Activated T-cell treated with anti-CD3 and anti-CD28 coated beads, Interleukin-2, amount 50 U/mL, for 72 hours (primary cell): ENCODE measurements at regions not wholly inside any gene's neighbourhood (a gene's known extent, or its start where the extent isn't known, plus 50 kb on each side); places are given as distances from the start of the nearest gene placed in this dataset.

Experiments
- ATAC-seq, 2 donors: fragments of 150-1000 bp; cut with Tn5 transposase; replicated peaks in 1 of 2; 2 replicates each; pipeline ENCODE4 v1.10.0; 2021; ENCODE audit warnings: moderate library complexity in 2 of 2, mild to moderate bottlenecking in 1 of 2
- DNase-seq, 2 donors: peaks; one replicate each; pipeline ENCODE4 v3.0.0; 2021 to 2022; ENCODE audit warnings: mixed read lengths in 1 of 2
- H3K27ac Mint-ChIP-seq: one replicate; pipeline ENCODE4 v1.8.0; 2022; ENCODE audit warnings: mild to moderate bottlenecking, moderate library complexity, mixed read lengths
- H3K27me3 Mint-ChIP-seq: one replicate; pipeline ENCODE4 v1.8.0; 2022; ENCODE audit warnings: low read depth, mixed read lengths
- H3K36me3 Mint-ChIP-seq, 2 donors: one replicate each; pipeline ENCODE4 v1.8.0; 2022; ENCODE audit warnings: mixed read lengths in 2 of 2, mild to moderate bottlenecking in 1 of 2; ENCODE audit not compliant: insufficient read depth in 2 of 2
- H3K4me1 Mint-ChIP-seq: one replicate; pipeline ENCODE4 v1.8.0; 2022; ENCODE audit warnings: low read depth, mixed read lengths
- H3K4me3 Mint-ChIP-seq, 2 donors: one replicate each; pipeline ENCODE4 v1.8.0; 2022; ENCODE audit warnings: mild to moderate bottlenecking in 2 of 2, mixed read lengths in 2 of 2, moderate library complexity in 2 of 2
- H3K9me3 Mint-ChIP-seq, 2 donors: one replicate each; pipeline ENCODE4 v1.8.0; 2022; ENCODE audit warnings: mixed read lengths in 2 of 2

GRCh38 chr5:136526021-136526420, 160.7 kb upstream of the TRPC7 start:
- Mint-ChIP-seq H3K36me3 (no peaks in the 10 kb centered on the region), H3K27ac (no peak overlapping the region), H3K27me3 (no peaks in the 10 kb centered on the region), H3K4me1 (no peaks in the 10 kb centered on the region), H3K4me3 (no peak overlapping the region), H3K9me3 (peaks cover 0 to under 1% of the 10 kb centered on the region in 2 donors)
- ATAC-seq (no peak), DNase-seq (no peak)

- Mint-ChIP-seq H3K36me3 (no peaks in the 10 kb centered on the region), H3K9me3 (no peaks in the 10 kb centered on the region), H3K27ac (no peak overlapping the region), H3K4me1 (no peaks in the 10 kb centered on the region), H3K27me3 (no peaks in the 10 kb centered on the region), H3K4me3 (no peak overlapping the region)
- DNase-seq (no peak), ATAC-seq (no peak)
Measured at GRCh38 chr5:136525597-136525996, 160.3 kb upstream of the TRPC7 start.

- DNase-seq (no peak), ATAC-seq (no peak)
- Mint-ChIP-seq H3K4me1 (no peaks in the 10 kb centered on the region), H3K27me3 (no peaks in the 10 kb centered on the region), H3K36me3 (no peaks in the 10 kb centered on the region), H3K27ac (no peak overlapping the region), H3K4me3 (no peak overlapping the region), H3K9me3 (no peaks in the 10 kb centered on the region)
Measured at GRCh38 chr5:136522217-136522956, 157.0 kb upstream of the TRPC7 start.

- ATAC-seq, result no peak
Measured at GRCh38 chr5:136521696-136522095, 156.4 kb upstream of the TRPC7 start.

GRCh38 chr5:136518814-136519213, 153.5 kb upstream of the TRPC7 start:
- H3K36me3 Mint-ChIP-seq, result no peaks in the 10 kb centered on the region
- no peaks in the 10 kb centered on the region for H3K4me1 Mint-ChIP-seq
- no peaks in the 10 kb centered on the region for H3K9me3 Mint-ChIP-seq
- no peak overlapping the region for H3K4me3 Mint-ChIP-seq
- H3K27me3 Mint-ChIP-seq, result no peaks in the 10 kb centered on the region
- ATAC-seq (no peak), DNase-seq (no peak)
- no peak overlapping the region for H3K27ac Mint-ChIP-seq

More at GRCh38 chr5:136521696-136522095, 156.4 kb upstream of the TRPC7 start:
- Mint-ChIP-seq H3K4me3 (no peak overlapping the region), H3K36me3 (no peaks in the 10 kb centered on the region), H3K4me1 (no peaks in the 10 kb centered on the region), H3K27ac (no peak overlapping the region), H3K27me3 (no peaks in the 10 kb centered on the region), H3K9me3 (no peaks in the 10 kb centered on the region)
- DNase-seq, result no peak

GRCh38 chr5:136518174-136518573, 152.8 kb upstream of the TRPC7 start:
- H3K27ac Mint-ChIP-seq, result no peak overlapping the region
- H3K4me1 Mint-ChIP-seq, result no peaks in the 10 kb centered on the region
- H3K9me3 Mint-ChIP-seq, result no peaks in the 10 kb centered on the region
- DNase-seq (no peak), ATAC-seq (no peak)
- H3K4me3 Mint-ChIP-seq, result no peak overlapping the region
- no peaks in the 10 kb centered on the region for H3K27me3 Mint-ChIP-seq
- no peaks in the 10 kb centered on the region for H3K36me3 Mint-ChIP-seq

- H3K4me1 Mint-ChIP-seq, result no peaks in the 10 kb centered on the region
- H3K27me3 Mint-ChIP-seq, result no peaks in the 10 kb centered on the region
- no peak for ATAC-seq
- no peak overlapping the region for H3K27ac Mint-ChIP-seq
- H3K4me3 Mint-ChIP-seq, result no peak overlapping the region
- no peaks in the 10 kb centered on the region for H3K9me3 Mint-ChIP-seq
- no peaks in the 10 kb centered on the region for H3K36me3 Mint-ChIP-seq
- DNase-seq, result no peak
Measured at GRCh38 chr5:136517755-136518154, 152.4 kb upstream of the TRPC7 start.

GRCh38 chr5:136516637-136517036, 151.3 kb upstream of the TRPC7 start:
- no peak for ATAC-seq
- no peaks in the 10 kb centered on the region for H3K9me3 Mint-ChIP-seq
- H3K27me3 Mint-ChIP-seq, result no peaks in the 10 kb centered on the region
- no peak overlapping the region for H3K27ac Mint-ChIP-seq
- no peaks in the 10 kb centered on the region for H3K4me1 Mint-ChIP-seq
- DNase-seq, result no peak
- no peaks in the 10 kb centered on the region for H3K36me3 Mint-ChIP-seq
- no peak overlapping the region for H3K4me3 Mint-ChIP-seq

GRCh38 chr5:136513430-136513829, 148.1 kb upstream of the TRPC7 start:
- Mint-ChIP-seq H3K4me3 (no peak overlapping the region), H3K4me1 (no peaks in the 10 kb centered on the region), H3K27ac (no peak overlapping the region), H3K9me3 (peaks cover 0 to 3% of the 10 kb centered on the region in 2 donors), H3K27me3 (no peaks in the 10 kb centered on the region), H3K36me3 (peaks cover 0 to 1% of the 10 kb centered on the region in 2 donors)
- ATAC-seq (no peak), DNase-seq (no peak)

- Mint-ChIP-seq H3K27me3 (no peaks in the 10 kb centered on the region), H3K4me1 (no peaks in the 10 kb centered on the region), H3K4me3 (no peak overlapping the region), H3K27ac (no peak overlapping the region), H3K9me3 (peaks cover 3% of the 10 kb centered on the region in 2 donors), H3K36me3 (peaks cover 0 to 1% of the 10 kb centered on the region in 2 donors)
- DNase-seq (no peak), ATAC-seq (no peak)
Measured at GRCh38 chr5:136511046-136511445, 145.7 kb upstream of the TRPC7 start.

GRCh38 chr5:136510481-136510880, 145.1 kb upstream of the TRPC7 start:
- H3K27ac Mint-ChIP-seq, result no peak overlapping the region
- DNase-seq (no peak), ATAC-seq (no peak)
- no peak overlapping the region for H3K4me3 Mint-ChIP-seq
- no peaks in the 10 kb centered on the region for H3K4me1 Mint-ChIP-seq
- H3K27me3 Mint-ChIP-seq, result no peaks in the 10 kb centered on the region
- H3K9me3 Mint-ChIP-seq, result peaks cover 3% of the 10 kb centered on the region in 2 donors
- peaks cover 0 to 1% of the 10 kb centered on the region in 2 donors for H3K36me3 Mint-ChIP-seq

GRCh38 chr5:136506131-136506530, 140.8 kb upstream of the TRPC7 start:
- ATAC-seq (no peak), DNase-seq (no peak)
- H3K4me1 Mint-ChIP-seq, result no peaks in the 10 kb centered on the region
- H3K9me3 Mint-ChIP-seq, result peaks cover 3% of the 10 kb centered on the region in 2 donors
- no peaks in the 10 kb centered on the region for H3K27me3 Mint-ChIP-seq
- no peak overlapping the region for H3K4me3 Mint-ChIP-seq
- H3K27ac Mint-ChIP-seq, result no peak overlapping the region
- H3K36me3 Mint-ChIP-seq, result peaks cover 0 to 1% of the 10 kb centered on the region in 2 donors

- H3K36me3 Mint-ChIP-seq, result peaks cover 3% of the 10 kb centered on the region in 2 donors
- no peak overlapping the region for H3K4me3 Mint-ChIP-seq
- no peaks in the 10 kb centered on the region for H3K4me1 Mint-ChIP-seq
- DNase-seq (no peak), ATAC-seq (no peak)
- H3K9me3 Mint-ChIP-seq, result peaks cover 4 to 21% of the 10 kb centered on the region in 2 donors
- H3K27me3 Mint-ChIP-seq, result no peaks in the 10 kb centered on the region
- H3K27ac Mint-ChIP-seq, result no peak overlapping the region
Measured at GRCh38 chr5:136501133-136501532, 135.8 kb upstream of the TRPC7 start.

- ATAC-seq, result no peak
- Mint-ChIP-seq H3K27ac (no peak overlapping the region), H3K4me1 (no peaks in the 10 kb centered on the region), H3K36me3 (no peaks in the 10 kb centered on the region), H3K4me3 (no peak overlapping the region), H3K9me3 (peaks cover 3 to 5% of the 10 kb centered on the region in 2 donors), H3K27me3 (no peaks in the 10 kb centered on the region)
- DNase-seq, result no peak
Measured at GRCh38 chr5:136492587-136492986, 127.2 kb upstream of the TRPC7 start.
